ENCODE measurements at regions not wholly inside any gene's neighbourhood (a gene's known extent, or its start where the extent isn't known, plus 50 kb on each side); places are given as distances from the start of the nearest gene placed in this dataset.
A peak's percentile ranks its signal among the peaks of the same experiment; 100 is the strongest.

- ATAC-seq (ENCODE audit: low FRiP score) (no peak), DNase-seq (ENCODE audit: low spot score) (no peak)
- TF ChIP-seq CTCF (IDR thresholded peaks at IDR 0.05) = no peak
Measured at GRCh38 chr21:41065539-41065938, 102.4 kb upstream of the BACE2 start.

GRCh38 chr21:41066086-41066938 lies 101.6 kb upstream of the BACE2 start:
- DNase-seq (ENCODE audit: low spot score) = no peak
- TF ChIP-seq CTCF (IDR thresholded peaks at IDR 0.05) = no peak
- peak; percentile 21 for ATAC-seq (ENCODE audit: low FRiP score)

GRCh38 chr21:41067709-41068108 lies 100.3 kb upstream of the BACE2 start:
- DNase-seq (ENCODE audit: low spot score) = no peak
- TF ChIP-seq CTCF (IDR thresholded peaks at IDR 0.05) = no peak
- ATAC-seq (ENCODE audit: low FRiP score) = no peak

GRCh38 chr21:41068496-41068895 lies 99.5 kb upstream of the BACE2 start:
- no peak for DNase-seq (ENCODE audit: low spot score)
- TF ChIP-seq CTCF (IDR thresholded peaks at IDR 0.05) = no peak
- no peak for ATAC-seq (ENCODE audit: low FRiP score)

GRCh38 chr21:41068967-41069642 lies 98.9 kb upstream of the BACE2 start:
- DNase-seq (ENCODE audit: low spot score) = peak; percentile 50
- peak in 1 of 3 donors; percentile 66 for TF ChIP-seq CTCF (IDR thresholded peaks at IDR 0.05)
- peak; percentile 75 for ATAC-seq (ENCODE audit: low FRiP score)

GRCh38 chr21:41070284-41070683 lies 97.7 kb upstream of the BACE2 start:
- no peak for DNase-seq (ENCODE audit: low spot score)
- no peak for ATAC-seq (ENCODE audit: low FRiP score)
- no peak for TF ChIP-seq CTCF (IDR thresholded peaks at IDR 0.05)
